Smooth muscle cell (in vitro differentiated cells): ENCODE measurements at regions not wholly inside any gene's neighbourhood (a gene's known extent, or its start where the extent isn't known, plus 50 kb on each side); places are given as distances from the start of the nearest gene placed in this dataset.

Experiments used
- DNase-seq: peaks from one replicate; lab custom pipeline; 2025; ENCODE audit not compliant: unreplicated experiment; lab: John Stamatoyannopoulos, UW
- H2AFZ ChIP-seq: fragments of 200-600 bp; sonication (generic); 2 replicates; pipeline ENCODE4 v1.6.0; 2016; ENCODE audit warnings: antibody characterized with exemption, low read depth, mild to moderate bottlenecking
- H3F3A ChIP-seq: fragments of 200-600 bp; sonication (generic); 2 replicates; pipeline ENCODE4 v1.6.0; 2017; ENCODE audit warnings: antibody characterized with exemption, low read depth
- H3K27ac ChIP-seq: fragments of 200-600 bp; sonication (generic); 2 replicates; pipeline ENCODE4 v1.5.1; 2016; ENCODE audit warnings: low read depth, mild to moderate bottlenecking
- H3K27me3 ChIP-seq: fragments of 200-600 bp; sonication (generic); 2 replicates; pipeline ENCODE4 v1.6.1; 2016; ENCODE audit warnings: low read depth, mild to moderate bottlenecking
- H3K36me3 ChIP-seq: fragments of 200-600 bp; sonication (generic); 2 replicates; pipeline ENCODE4 v1.5.1; 2016; ENCODE audit warnings: low read depth
- H3K4me1 ChIP-seq: fragments of 200-600 bp; sonication (generic); 2 replicates; pipeline ENCODE4 v1.5.1; 2016; ENCODE audit warnings: low read depth
- H3K4me2 ChIP-seq: fragments of 200-600 bp; sonication (generic); 2 replicates; pipeline ENCODE4 v1.6.0; 2016; ENCODE audit warnings: mild to moderate bottlenecking
- H3K4me3 ChIP-seq: fragments of 200-600 bp; sonication (generic); 2 replicates; pipeline ENCODE4 v1.5.1; 2016; ENCODE audit warnings: mild to moderate bottlenecking
- H3K79me2 ChIP-seq: fragments of 200-600 bp; sonication (generic); 2 replicates; pipeline ENCODE4 v1.6.0; 2016; ENCODE audit warnings: low read depth, mild to moderate bottlenecking
- H3K9ac ChIP-seq: fragments of 200-600 bp; sonication (generic); 2 replicates; pipeline ENCODE4 v1.6.0; 2016; ENCODE audit warnings: low read depth
- H3K9me3 ChIP-seq: fragments of 200-600 bp; sonication (generic); replicated peaks from 2 replicates; pipeline ENCODE4 v1.5.1; 2016; ENCODE audit warnings: low read depth
- H4K20me1 ChIP-seq: fragments of 200-600 bp; sonication (generic); 2 replicates; pipeline ENCODE4 v1.6.0; 2016; ENCODE audit warnings: low read depth
- WGBS: methylation state at CpG from one replicate; pipeline ENCODE4 v1.1.7; 2016; ENCODE audit warnings: low lambda C conversion rate; 5-methylcytosine and 5-hydroxymethylcytosine counted together
- TF ChIP-seq, protein P1 (sequence below): fragments of 200-600 bp; sonication (generic); IDR thresholded peaks from 2 replicates; pipeline ENCODE4 v1.5.1; 2017; ENCODE audit warnings: borderline replicate concordance, mild to moderate bottlenecking, antibody characterized with exemption; ENCODE audit not compliant: insufficient read depth, poor library complexity, severe bottlenecking

DNA sequence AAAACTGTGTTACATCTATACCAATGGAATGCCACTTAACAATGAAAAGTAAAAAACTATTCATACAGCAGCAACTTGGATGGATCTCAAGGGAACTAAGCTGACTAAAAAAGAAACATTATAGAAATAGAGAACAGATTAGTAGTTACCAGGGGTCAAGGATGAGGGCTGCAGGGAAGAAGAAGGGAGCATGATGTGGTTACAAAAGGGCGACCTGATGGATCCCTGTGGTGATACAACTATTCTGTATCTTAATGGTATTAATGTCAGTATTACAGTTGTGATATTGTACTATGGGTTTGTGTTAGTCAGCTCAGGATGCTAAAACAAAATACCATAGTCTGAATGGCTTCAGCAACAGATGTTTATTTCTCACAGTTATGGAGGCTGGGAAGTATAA is 190.7 kb downstream of the ZNF674 start:
- no peak overlapping the region for H2AFZ ChIP-seq
- no peaks in the 10 kb centered on the region for H3K36me3 ChIP-seq
- TF ChIP-seq, protein P1, sequence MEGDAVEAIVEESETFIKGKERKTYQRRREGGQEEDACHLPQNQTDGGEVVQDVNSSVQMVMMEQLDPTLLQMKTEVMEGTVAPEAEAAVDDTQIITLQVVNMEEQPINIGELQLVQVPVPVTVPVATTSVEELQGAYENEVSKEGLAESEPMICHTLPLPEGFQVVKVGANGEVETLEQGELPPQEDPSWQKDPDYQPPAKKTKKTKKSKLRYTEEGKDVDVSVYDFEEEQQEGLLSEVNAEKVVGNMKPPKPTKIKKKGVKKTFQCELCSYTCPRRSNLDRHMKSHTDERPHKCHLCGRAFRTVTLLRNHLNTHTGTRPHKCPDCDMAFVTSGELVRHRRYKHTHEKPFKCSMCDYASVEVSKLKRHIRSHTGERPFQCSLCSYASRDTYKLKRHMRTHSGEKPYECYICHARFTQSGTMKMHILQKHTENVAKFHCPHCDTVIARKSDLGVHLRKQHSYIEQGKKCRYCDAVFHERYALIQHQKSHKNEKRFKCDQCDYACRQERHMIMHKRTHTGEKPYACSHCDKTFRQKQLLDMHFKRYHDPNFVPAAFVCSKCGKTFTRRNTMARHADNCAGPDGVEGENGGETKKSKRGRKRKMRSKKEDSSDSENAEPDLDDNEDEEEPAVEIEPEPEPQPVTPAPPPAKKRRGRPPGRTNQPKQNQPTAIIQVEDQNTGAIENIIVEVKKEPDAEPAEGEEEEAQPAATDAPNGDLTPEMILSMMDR, result no peak
- no peak overlapping the region for H3K27ac ChIP-seq
- no peak overlapping the region for H3K4me2 ChIP-seq
- no peak overlapping the region for H3K9ac ChIP-seq
- no peaks in the 10 kb centered on the region for H4K20me1 ChIP-seq
- no peaks in the 10 kb centered on the region for H3K79me2 ChIP-seq
- no peaks in the 10 kb centered on the region for H3K9me3 ChIP-seq
- no peak for DNase-seq
- no peaks in the 10 kb centered on the region for H3F3A ChIP-seq
- no peak overlapping the region for H3K4me3 ChIP-seq
- no peaks in the 10 kb centered on the region for H3K4me1 ChIP-seq
- 89% methylated on average over 1 of the region's 1 CpG for WGBS
- no peaks in the 10 kb centered on the region for H3K27me3 ChIP-seq

DNA sequence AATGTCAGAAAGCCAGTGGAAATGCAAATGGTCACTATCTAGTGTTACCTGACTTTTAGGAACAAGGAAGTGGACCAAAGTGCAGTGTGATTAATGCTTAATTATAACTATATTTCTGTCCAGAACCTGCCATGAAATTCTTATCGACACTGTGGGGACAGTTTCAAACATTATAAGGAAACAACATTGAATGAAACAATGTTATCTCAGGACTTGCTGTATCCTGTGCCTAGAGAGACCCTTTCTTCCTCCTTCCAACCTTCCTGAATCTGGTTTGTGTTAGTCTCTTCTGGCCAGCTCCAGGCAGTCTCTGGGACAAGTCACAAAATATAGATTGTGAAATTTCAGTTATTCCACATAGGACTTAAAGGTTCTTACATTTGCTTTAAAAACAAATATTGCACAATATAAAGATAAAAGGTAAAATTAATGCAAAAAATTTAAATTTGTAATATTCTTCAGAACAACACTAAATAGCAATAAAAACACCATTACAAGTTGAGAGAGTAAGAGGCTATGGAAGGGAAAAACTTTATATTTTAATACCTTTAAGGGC is 203.4 kb downstream of the ZNF674 start:
- H3K4me2 ChIP-seq, result no peak overlapping the region
- no peaks in the 10 kb centered on the region for H3K9me3 ChIP-seq
- no peaks in the 10 kb centered on the region for H4K20me1 ChIP-seq

DNA sequence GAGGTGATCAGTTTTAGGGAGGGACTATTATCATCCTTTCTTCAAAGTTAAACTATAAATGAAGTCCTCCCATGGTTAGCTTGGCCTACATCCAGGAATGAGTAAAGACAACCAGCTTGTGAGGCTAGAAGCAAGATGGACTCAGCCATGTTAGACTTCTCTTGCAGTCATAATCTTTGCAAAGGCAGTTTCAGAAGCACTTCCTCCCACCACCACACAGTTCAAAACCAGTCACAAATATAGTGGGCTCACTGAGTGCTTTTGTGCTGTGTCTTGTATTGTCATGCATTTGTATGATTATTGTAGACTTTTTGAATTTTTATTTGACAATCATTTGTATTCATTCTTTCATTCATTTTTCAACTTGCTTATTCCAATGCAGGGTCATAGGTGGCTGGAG is 204.5 kb downstream of the ZNF674 start:
- H3K36me3 ChIP-seq, result no peaks in the 10 kb centered on the region
- no peak overlapping the region for H3K4me3 ChIP-seq
- TF ChIP-seq, protein P1, result no peak
- no peaks in the 10 kb centered on the region for H3F3A ChIP-seq
- no peak overlapping the region for H3K4me2 ChIP-seq
- no peak overlapping the region for H3K9ac ChIP-seq
- H3K79me2 ChIP-seq, result no peaks in the 10 kb centered on the region
- H3K4me1 ChIP-seq, result no peaks in the 10 kb centered on the region
- no peaks in the 10 kb centered on the region for H3K27me3 ChIP-seq
- no peak overlapping the region for H3K27ac ChIP-seq
- H2AFZ ChIP-seq, result no peak overlapping the region
- DNase-seq, result no peak
- H3K9me3 ChIP-seq, result no peaks in the 10 kb centered on the region
- H4K20me1 ChIP-seq, result no peaks in the 10 kb centered on the region

More for the DNA sequence above, 203.4 kb downstream of the ZNF674 start:
- Histone ChIP-seq H3K79me2 (no peaks in the 10 kb centered on the region), H3K9ac (no peak overlapping the region), H3K27me3 (no peaks in the 10 kb centered on the region), H3K4me1 (no peaks in the 10 kb centered on the region), H3F3A (no peaks in the 10 kb centered on the region), H2AFZ (no peak overlapping the region), H3K4me3 (no peak overlapping the region), H3K36me3 (no peaks in the 10 kb centered on the region), H3K27ac (no peak overlapping the region)
- TF ChIP-seq, protein P1, result no peak
- 93% methylated on average over 1 of the region's 1 CpG for WGBS
- no peak for DNase-seq

DNA sequence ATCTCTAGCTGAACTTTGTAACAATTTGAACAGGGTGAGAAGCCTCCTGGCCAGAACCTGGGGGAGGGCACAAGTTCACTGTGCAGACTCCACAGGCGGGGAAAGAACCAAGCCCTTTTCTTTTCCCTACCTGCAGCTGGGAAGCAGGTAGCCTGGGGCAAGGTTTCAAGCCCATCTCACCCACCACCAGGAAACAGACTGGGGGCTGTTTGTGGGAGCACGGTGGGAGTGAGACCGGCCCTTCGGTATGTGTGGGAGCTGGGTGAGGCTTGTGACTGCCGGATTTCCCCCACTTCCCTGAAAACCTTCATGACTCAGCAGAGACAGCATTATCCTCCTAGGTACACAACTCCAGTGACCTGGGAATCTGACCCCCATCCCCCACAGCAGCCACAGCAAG is 211.7 kb downstream of the ZNF674 start:
- no peak overlapping the region for H3K27ac ChIP-seq
- H3K9ac ChIP-seq, result no peak overlapping the region
- H3K27me3 ChIP-seq, result no peaks in the 10 kb centered on the region
- no peaks in the 10 kb centered on the region for H3K9me3 ChIP-seq
- no peaks in the 10 kb centered on the region for H3K4me1 ChIP-seq
- no peaks in the 10 kb centered on the region for H3K36me3 ChIP-seq
- H3K4me2 ChIP-seq, result no peak overlapping the region
- no peaks in the 10 kb centered on the region for H3F3A ChIP-seq
- H3K4me3 ChIP-seq, result no peak overlapping the region
- WGBS, result 63% methylated on average over 5 of the region's 5 CpGs
- TF ChIP-seq, protein P1, result no peak
- H4K20me1 ChIP-seq, result no peaks in the 10 kb centered on the region
- DNase-seq, result no peak
- no peaks in the 10 kb centered on the region for H3K79me2 ChIP-seq
- H2AFZ ChIP-seq, result no peak overlapping the region
